GM18517 (cell line): ENCODE measurements at regions not wholly inside any gene's neighbourhood (a gene's known extent, or its start where the extent isn't known, plus 50 kb on each side); places are given as distances from the start of the nearest gene placed in this dataset.

ENCODE experiments used
- ATAC-seq: cut with Tn5 transposase; IDR thresholded peaks from one replicate; pipeline ENCODE4 v1.9.1; 2021; ENCODE audit warnings: mild to moderate bottlenecking, moderate library complexity; ENCODE audit not compliant: unreplicated experiment

GRCh38 chr13:47831265-47831664 is 169.8 kb downstream of the SUCLA2 start:
- ATAC-seq = no peak

GRCh38 chr13:47829690-47830089 is 171.4 kb downstream of the SUCLA2 start:
- ATAC-seq = no peak

DNA sequence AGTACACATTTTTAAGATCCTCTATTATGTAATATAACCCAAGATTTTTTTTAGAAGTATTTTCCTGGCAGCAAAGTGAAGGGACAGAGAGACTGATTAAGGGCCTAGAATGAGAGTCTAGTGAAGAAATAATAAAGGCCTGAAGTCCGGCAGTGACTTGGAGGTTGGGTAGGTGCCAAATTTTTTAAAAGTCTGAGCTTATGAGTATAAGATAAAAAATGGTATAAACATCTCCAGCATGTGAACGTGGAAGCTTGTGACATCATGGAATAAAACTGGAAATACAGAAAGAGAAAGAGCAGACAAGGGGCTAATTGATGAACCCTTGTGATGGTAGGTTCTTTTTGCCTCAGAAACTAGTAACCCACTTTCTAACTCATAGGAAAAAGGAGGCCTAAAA is 174.6 kb downstream of the SUCLA2 start:
- no peak for ATAC-seq

- no peak for ATAC-seq
These were observed 179.0 kb downstream of the SUCLA2 start for GRCh38 chr13:47822036-47822435.

- ATAC-seq = no peak
These were observed 184.2 kb downstream of the SUCLA2 start for GRCh38 chr13:47816831-47817230.

- no peak for ATAC-seq
These were observed 187.4 kb downstream of the SUCLA2 start for GRCh38 chr13:47813718-47814117.

- ATAC-seq = no peak
These were observed 191.7 kb downstream of the SUCLA2 start for GRCh38 chr13:47809411-47809810.

DNA sequence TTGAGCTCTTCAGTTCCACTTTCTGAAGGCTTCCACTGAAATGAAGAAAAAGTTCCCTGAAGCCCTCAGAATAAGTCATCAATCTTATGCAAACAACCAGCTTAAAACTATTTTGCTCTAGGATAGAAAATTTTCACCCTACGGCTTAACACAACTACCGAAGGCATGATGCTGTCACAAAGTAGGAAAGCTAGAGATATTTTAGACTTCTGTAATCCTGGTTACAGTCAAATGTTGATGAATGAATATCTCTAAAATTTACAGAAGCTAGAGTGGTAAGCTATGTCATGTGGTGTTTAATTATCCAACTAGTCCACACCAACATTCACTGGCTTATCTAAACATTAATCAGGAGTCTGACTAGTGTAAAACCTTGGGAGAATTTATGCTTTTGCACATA is 197.9 kb downstream of the SUCLA2 start:
- no peak for ATAC-seq

- no peak for ATAC-seq
These were observed 199.5 kb downstream of the SUCLA2 start for GRCh38 chr13:47801555-47801954.

DNA sequence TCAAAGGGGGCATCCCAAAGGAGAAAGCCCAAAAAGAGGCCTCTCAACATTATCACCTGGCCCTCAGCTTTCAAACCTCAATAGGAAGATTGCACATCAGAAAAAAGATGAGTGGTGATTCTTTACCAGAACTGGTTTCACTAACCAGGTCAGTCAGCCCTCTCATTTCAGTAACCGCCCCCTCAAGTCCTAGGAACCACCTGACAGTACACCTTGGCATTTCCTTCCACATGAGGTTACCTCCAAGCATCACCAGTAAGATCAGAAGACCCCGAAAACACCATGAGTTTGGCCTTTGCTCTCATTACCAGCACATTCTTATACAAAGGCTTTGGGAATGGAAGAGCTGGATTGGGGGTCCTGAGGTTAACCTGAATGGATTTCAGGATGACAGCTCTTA is 200.5 kb downstream of the SUCLA2 start:
- ATAC-seq = no peak

GRCh38 chr13:47798906-47799305 is 202.2 kb downstream of the SUCLA2 start:
- ATAC-seq = no peak

DNA sequence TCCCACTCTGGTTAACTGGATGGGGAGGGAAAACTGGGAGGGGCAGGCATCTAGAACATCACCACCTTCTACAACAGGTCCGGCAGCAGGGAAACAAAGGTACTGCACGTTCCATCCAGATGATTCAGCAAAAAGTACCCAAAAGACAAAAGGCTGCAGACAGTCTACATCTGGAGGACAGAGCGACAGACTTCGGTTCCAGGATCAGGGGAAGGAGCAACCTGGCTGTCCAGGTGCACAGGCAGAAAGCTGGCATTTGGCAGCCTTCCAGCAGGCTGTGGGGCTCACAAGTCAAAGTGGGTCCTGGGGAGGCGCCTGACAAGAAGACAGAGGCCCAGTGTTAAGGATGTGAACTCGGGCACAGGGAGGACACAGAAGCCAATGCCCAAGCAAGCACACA is 202.9 kb downstream of the SUCLA2 start:
- no peak for ATAC-seq

DNA sequence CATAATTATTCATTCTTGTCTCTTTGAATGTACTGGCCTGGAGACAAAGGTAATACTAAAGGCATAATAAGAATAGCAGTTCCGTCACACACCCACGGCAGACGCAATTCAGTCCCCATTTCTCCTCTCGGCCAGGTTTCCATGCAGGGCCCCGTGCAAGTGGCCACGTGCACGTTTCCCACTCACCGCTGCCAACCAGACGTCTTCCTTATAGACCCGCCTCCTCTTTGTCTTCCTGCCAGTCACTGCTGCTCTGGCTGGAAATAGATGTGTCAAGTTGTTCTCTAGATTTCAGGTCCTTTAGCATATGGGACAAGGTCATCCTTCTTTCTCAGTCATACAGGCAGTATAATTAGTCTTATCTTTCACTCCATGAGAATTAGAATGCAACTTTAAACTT is 204.3 kb downstream of the SUCLA2 start:
- ATAC-seq = no peak

DNA sequence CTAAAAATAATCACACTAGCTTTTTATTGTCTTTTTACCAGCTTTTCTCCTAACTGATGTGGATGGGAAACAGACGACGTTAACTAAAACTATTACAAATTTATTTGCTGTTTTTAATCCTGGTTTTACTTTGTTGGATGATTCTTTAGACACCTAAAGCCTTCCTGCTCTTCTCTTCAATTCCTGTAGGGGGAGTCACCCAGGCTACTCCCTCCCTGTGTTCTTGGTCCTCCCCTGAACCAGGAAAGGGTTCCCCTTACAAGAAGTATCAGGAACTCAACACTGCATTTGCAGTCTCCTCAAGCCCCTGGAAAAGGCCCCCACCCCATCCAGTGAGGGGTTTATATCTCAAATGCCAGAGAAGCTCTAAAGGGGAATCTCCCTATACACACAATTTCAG is 206.1 kb downstream of the SUCLA2 start:
- ATAC-seq = no peak

GRCh38 chr13:47790755-47791154 is 210.3 kb downstream of the SUCLA2 start:
- ATAC-seq = no peak

- no peak for ATAC-seq
These were observed 212.2 kb downstream of the SUCLA2 start for GRCh38 chr13:47788844-47789243.

GRCh38 chr13:47774671-47774994 is 226.4 kb downstream of the SUCLA2 start:
- no peak for ATAC-seq

- ATAC-seq = no peak
These were observed 236.3 kb downstream of the SUCLA2 start for GRCh38 chr13:47764817-47765216.

DNA sequence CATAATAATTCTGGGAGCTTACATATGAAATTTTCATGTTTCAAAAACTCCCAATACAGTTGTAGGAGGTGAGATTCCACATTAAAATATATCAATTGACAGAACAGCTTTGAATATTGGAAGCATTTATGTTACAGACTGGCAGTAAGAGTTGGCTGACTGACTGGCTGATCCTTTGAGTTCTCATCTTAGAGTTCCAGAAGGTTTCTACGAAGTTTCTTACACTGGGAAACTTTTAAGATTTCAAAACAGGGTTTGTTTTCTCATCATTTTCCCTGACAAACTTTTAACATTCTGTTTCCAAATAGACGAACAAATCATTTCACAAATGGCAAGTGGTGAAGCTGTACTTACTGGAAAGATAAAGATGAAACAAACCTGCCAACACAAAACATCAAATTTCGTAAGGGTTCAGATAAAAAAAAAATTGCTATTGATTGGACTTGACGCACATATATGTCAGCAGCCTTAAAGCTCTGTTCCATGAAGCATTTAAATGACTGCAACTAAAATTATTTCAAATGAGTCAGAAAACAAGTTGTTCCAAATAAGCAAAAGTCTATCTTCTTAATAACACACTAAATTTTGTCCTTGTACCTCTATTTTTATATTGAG is 243.5 kb downstream of the SUCLA2 start:
- no peak for ATAC-seq

DNA sequence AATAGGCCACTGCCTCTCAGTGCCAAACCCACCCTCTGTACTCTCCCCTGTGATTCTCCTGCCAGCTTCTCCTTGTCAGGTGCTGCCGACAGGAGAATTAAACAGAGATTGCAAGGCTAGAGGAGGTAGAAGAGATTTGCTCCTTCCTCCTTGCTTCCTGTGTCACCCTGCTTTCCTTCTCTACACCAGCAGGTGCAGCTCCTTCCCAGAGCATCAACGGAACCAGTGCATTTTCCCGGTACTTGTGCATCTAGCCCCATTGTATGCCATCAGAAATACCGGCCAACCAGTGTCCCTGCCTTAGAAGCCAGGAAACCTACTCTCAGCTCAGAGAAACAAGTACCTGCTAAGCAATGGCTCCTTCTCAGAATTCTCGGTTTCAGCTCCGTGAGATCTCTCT is 253.2 kb downstream of the SUCLA2 start:
- no peak for ATAC-seq

GRCh38 chr13:47726394-47726793 is 274.7 kb downstream of the SUCLA2 start:
- ATAC-seq = no peak

- no peak for ATAC-seq
These were observed 277.2 kb downstream of the SUCLA2 start for GRCh38 chr13:47723898-47724297.

DNA sequence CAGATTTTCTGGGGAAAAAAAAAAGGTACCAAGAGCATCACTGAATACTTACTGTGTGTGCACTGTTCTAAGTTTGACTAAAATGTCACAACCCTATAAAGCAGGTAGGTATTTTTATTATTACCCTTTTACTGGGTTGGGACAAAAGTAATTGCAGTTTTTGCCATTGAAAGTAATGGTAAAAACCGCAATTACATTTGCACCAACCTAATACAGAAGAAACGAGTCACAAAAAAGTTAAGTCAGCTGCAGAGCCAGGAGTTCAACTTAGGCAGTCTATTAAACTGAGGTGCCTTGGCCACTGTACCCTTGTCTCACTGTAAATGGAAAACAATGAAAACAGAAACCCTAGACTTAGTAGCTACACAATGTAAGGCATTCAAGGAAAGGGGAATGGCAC is 281.9 kb downstream of the SUCLA2 start:
- ATAC-seq = no peak

GRCh38 chr13:47718556-47718955 is 282.5 kb downstream of the SUCLA2 start:
- no peak for ATAC-seq
